ENCODE measurements at regions not wholly inside any gene's neighbourhood (a gene's known extent, or its start where the extent isn't known, plus 50 kb on each side); places are given as distances from the start of the nearest gene placed in this dataset.
"Not testable (repeated sequence)": the region's sequence is repeated elsewhere in the genome, so short reads cannot be mapped to it uniquely, and the experiment has no call there.

- DNase-seq (ENCODE audit: extremely low read depth, low read depth), result no peak
- TF ChIP-seq CTCF (IDR thresholded peaks at IDR 0.05; ENCODE audit: low read depth, low read length), result no peak
These were observed 165.1 kb upstream of the CACNA1E start for GRCh38 chr1:181318022-181318857.

- DNase-seq (ENCODE audit: extremely low read depth, low read depth), result no peak
- TF ChIP-seq CTCF (IDR thresholded peaks at IDR 0.05; ENCODE audit: low read depth, low read length), result no peak
These were observed 164.5 kb upstream of the CACNA1E start for GRCh38 chr1:181318858-181319235.

- no peak for DNase-seq (ENCODE audit: extremely low read depth, low read depth)
- no peak for TF ChIP-seq CTCF (IDR thresholded peaks at IDR 0.05; ENCODE audit: low read depth, low read length)
These were observed 163.4 kb upstream of the CACNA1E start for GRCh38 chr1:181319907-181320306.

- TF ChIP-seq CTCF (IDR thresholded peaks at IDR 0.05; ENCODE audit: low read depth, low read length), result no peak
- DNase-seq (ENCODE audit: extremely low read depth, low read depth), result no peak
These were observed 158.3 kb upstream of the CACNA1E start for GRCh38 chr1:181324797-181325616.

GRCh38 chr1:181325765-181326164 is 157.6 kb upstream of the CACNA1E start:
- not testable (repeated sequence) for DNase-seq (ENCODE audit: extremely low read depth, low read depth)

- TF ChIP-seq CTCF (IDR thresholded peaks at IDR 0.05; ENCODE audit: low read depth, low read length), result no peak
- DNase-seq (ENCODE audit: extremely low read depth, low read depth), result no peak
These were observed 157.0 kb upstream of the CACNA1E start for GRCh38 chr1:181326348-181326747.

GRCh38 chr1:181327796-181328195 is 155.5 kb upstream of the CACNA1E start:
- DNase-seq (ENCODE audit: extremely low read depth, low read depth), result no peak
- TF ChIP-seq CTCF (IDR thresholded peaks at IDR 0.05; ENCODE audit: low read depth, low read length), result no peak
